Upper lobe of left lung (tissue), 6 donors: ENCODE measurements at regions not wholly inside any gene's neighbourhood (a gene's known extent, or its start where the extent isn't known, plus 50 kb on each side); places are given as distances from the start of the nearest gene placed in this dataset.

ENCODE experiments used
- ATAC-seq, 2 donors: fragments of 200-7000 bp; cut with Tn5 transposase; one replicate each; pipeline ENCODE4 v1.9.1; 2022; ENCODE audit warnings: mild to moderate bottlenecking in 2 of 2, moderate library complexity in 2 of 2; ENCODE audit not compliant: low FRiP score in 2 of 2
- DNase-seq, 2 donors: peaks; one replicate each; pipeline ENCODE4 v3.0.0-alpha.2; 2019 to 2020
- H3K27ac ChIP-seq, 4 donors: fragments of 200-600 bp; sonication (generic); one replicate each; pipeline ENCODE4 v1.5.1; 2016 to 2019
- H3K27me3 ChIP-seq, 4 donors: fragments of 200-600 bp; sonication (generic); one replicate each; pipeline ENCODE4 v1.5.1; 2017 to 2019
- H3K36me3 ChIP-seq, 4 donors: fragments of 200-600 bp; sonication (generic); one replicate each; pipeline ENCODE4 v1.5.1; 2016 to 2019
- H3K4me1 ChIP-seq, 4 donors: fragments of 200-600 bp; sonication (generic); one replicate each; pipeline ENCODE4 v1.5.1; 2018 to 2019
- H3K4me3 ChIP-seq, 4 donors: fragments of 200-600 bp; sonication (generic); one replicate each; pipeline ENCODE4 v1.5.1; 2017 to 2019; ENCODE audit warnings: mild to moderate bottlenecking in 2 of 4, moderate library complexity in 1 of 4
- H3K9me3 ChIP-seq, 4 donors: fragments of 200-600 bp; sonication (generic); one replicate each; pipeline ENCODE4 v1.5.1; 2018 to 2019
- CTCF ChIP-seq, 6 experiments: fragments of 450-650 bp in 4 of 6; fragments of 200-600 bp in 2 of 6; sonication (generic) in 2 of 6; IDR thresholded peaks; one replicate each; pipeline ENCODE4 v1.5.1; 2016 to 2019; ENCODE audit warnings: antibody characterized with exemption in 6 of 6
- EP300 ChIP-seq, 4 donors: sonication (generic); formaldehyde crosslinking; IDR thresholded peaks; one replicate each; pipeline ENCODE4 v1.5.1; 2017; ENCODE audit warnings: antibody characterized with exemption in 4 of 4, control low read depth in 2 of 4
- POLR2A ChIP-seq, 4 donors: fragments of 450-650 bp; IDR thresholded peaks; one replicate each; pipeline ENCODE4 v1.5.1; 2016 to 2017; ENCODE audit warnings: antibody characterized with exemption in 4 of 4, mild to moderate bottlenecking in 2 of 4
- POLR2AphosphoS5 ChIP-seq, 2 donors: sonication (generic); formaldehyde crosslinking; IDR thresholded peaks; one replicate each; pipeline ENCODE4 v1.5.1; 2017; ENCODE audit warnings: antibody characterized with exemption in 2 of 2
- WGBS, 2 donors: methylation state at CpG; one replicate each; pipeline ENCODE4 v1.1.5; 2017 to 2018; 5-methylcytosine and 5-hydroxymethylcytosine counted together
- donor health status: DM: no; HTN: no; CAD: no; lungs with moderate emphysema.
- donor health status: DM: no; HTN: yes; CAD: no; lungs with severe emphysema.

- no peaks in the 10 kb centered on the region for H3K4me1 ChIP-seq
- H3K27ac ChIP-seq: no peak overlapping the region
- no peaks in the 10 kb centered on the region for H3K9me3 ChIP-seq
- 58 to 92% methylated on average over 2 to 3 of the region's 3 CpGs for WGBS, 2 donors
- TF ChIP-seq CTCF (IDR thresholded peaks at IDR 0.05): no peak
- DNase-seq (no peak), ATAC-seq (no peak)
- no peak overlapping the region for H3K4me3 ChIP-seq
- H3K36me3 ChIP-seq: no peaks in the 10 kb centered on the region
- H3K27me3 ChIP-seq: no peaks in the 10 kb centered on the region
These were observed 81.5 kb upstream of the NGF start for GRCh38 chr1:115419571-115419970.

- 81 to 87% methylated on average over 3 of the region's 3 CpGs for WGBS, 2 donors
- Histone ChIP-seq H3K4me1 (no peaks in the 10 kb centered on the region), H3K27ac (no peak overlapping the region), H3K27me3 (no peaks in the 10 kb centered on the region), H3K9me3 (no peaks in the 10 kb centered on the region), H3K4me3 (no peak overlapping the region), H3K36me3 (no peaks in the 10 kb centered on the region)
- TF ChIP-seq POLR2A (IDR thresholded peaks at IDR 0.05): no peak
- no peak for TF ChIP-seq POLR2AphosphoS5 (IDR thresholded peaks at IDR 0.05)
- TF ChIP-seq EP300 (IDR thresholded peaks at IDR 0.05): no peak
- no peak for TF ChIP-seq CTCF (IDR thresholded peaks at IDR 0.05)
- no peak for ATAC-seq
- DNase-seq: no peak
These were observed 75.6 kb upstream of the NGF start for GRCh38 chr1:115413621-115414020.

- WGBS, 2 donors: 63 to 79% methylated on average over 3 of the region's 3 CpGs
- Histone ChIP-seq H3K27ac (no peak overlapping the region), H3K4me1 (no peaks in the 10 kb centered on the region), H3K9me3 (no peaks in the 10 kb centered on the region), H3K36me3 (no peaks in the 10 kb centered on the region), H3K4me3 (no peak overlapping the region), H3K27me3 (no peaks in the 10 kb centered on the region)
- TF ChIP-seq POLR2AphosphoS5 (IDR thresholded peaks at IDR 0.05): no peak
- no peak for TF ChIP-seq EP300 (IDR thresholded peaks at IDR 0.05)
- no peak for TF ChIP-seq POLR2A (IDR thresholded peaks at IDR 0.05)
- TF ChIP-seq CTCF (IDR thresholded peaks at IDR 0.05): no peak
- DNase-seq (no peak), ATAC-seq (no peak)
These were observed 75.2 kb upstream of the NGF start for GRCh38 chr1:115413208-115413607.

- Histone ChIP-seq H3K27ac (no peak overlapping the region), H3K4me3 (no peak overlapping the region), H3K9me3 (no peaks in the 10 kb centered on the region), H3K27me3 (no peaks in the 10 kb centered on the region), H3K36me3 (no peaks in the 10 kb centered on the region), H3K4me1 (no peaks in the 10 kb centered on the region)
- no peak for TF ChIP-seq EP300 (IDR thresholded peaks at IDR 0.05)
- no peak for TF ChIP-seq POLR2AphosphoS5 (IDR thresholded peaks at IDR 0.05)
- TF ChIP-seq POLR2A (IDR thresholded peaks at IDR 0.05): no peak
- no peak for TF ChIP-seq CTCF (IDR thresholded peaks at IDR 0.05)
- WGBS, 2 donors: 81 to 92% methylated on average over 1 of the region's 1 CpG
- no peak for ATAC-seq
- no peak for DNase-seq
These were observed 74.7 kb upstream of the NGF start for GRCh38 chr1:115412733-115413132.

- DNase-seq (no peak), ATAC-seq (no peak)
These were observed 74.2 kb upstream of the NGF start for GRCh38 chr1:115412286-115412685.

More at GRCh38 chr1:115412286-115412685, 74.2 kb upstream of the NGF start:
- H3K4me3 ChIP-seq: no peak overlapping the region
- H3K27me3 ChIP-seq: no peaks in the 10 kb centered on the region
- no peak for TF ChIP-seq CTCF (IDR thresholded peaks at IDR 0.05)
- no peak for TF ChIP-seq EP300 (IDR thresholded peaks at IDR 0.05)
- no peak for TF ChIP-seq POLR2A (IDR thresholded peaks at IDR 0.05)
- TF ChIP-seq POLR2AphosphoS5 (IDR thresholded peaks at IDR 0.05): no peak
- H3K27ac ChIP-seq: no peak overlapping the region
- no peaks in the 10 kb centered on the region for H3K9me3 ChIP-seq
- no peaks in the 10 kb centered on the region for H3K4me1 ChIP-seq
- no peaks in the 10 kb centered on the region for H3K36me3 ChIP-seq
